ENCODE measurements at regions not wholly inside any gene's neighbourhood (a gene's known extent, or its start where the extent isn't known, plus 50 kb on each side); places are given as distances from the start of the nearest gene placed in this dataset.

DNA sequence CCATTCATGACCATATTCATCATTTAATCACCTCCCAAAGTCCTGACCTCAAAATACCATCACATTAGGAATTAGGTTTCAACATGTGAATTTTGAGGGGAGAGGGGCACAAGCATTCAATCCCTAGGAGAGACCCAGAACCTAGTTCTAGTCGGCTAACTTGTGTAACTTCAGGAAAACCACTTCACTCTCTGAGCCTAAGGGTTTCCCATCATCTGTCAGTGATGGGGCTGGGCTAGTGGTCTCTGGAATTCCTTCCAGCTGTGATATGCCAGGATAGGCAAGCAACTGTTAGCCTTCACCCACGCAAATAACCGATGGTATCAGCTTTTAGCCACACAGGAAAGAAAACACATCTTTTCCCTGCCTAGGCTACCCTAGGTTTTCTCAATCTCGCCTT lies 52.5 kb upstream of the MEX3C start:
- Histone ChIP-seq H3K9ac (replicated peaks in 1 of 4; ENCODE audit: extremely low read depth in 1 of 4, low read depth in 3 of 4, low read length in 3 of 4) (no peak overlapping the region), H2BK12ac (ENCODE audit: low read depth, low read length) (no peak overlapping the region), H3K27me3 (replicated peaks in 1 of 4; ENCODE audit: control insufficient read depth in 3 of 4, extremely low read depth in 1 of 4, insufficient read depth in 3 of 4, low read length in 3 of 4) (no peaks in the 10 kb centered on the region), H2BK15ac (ENCODE audit: low read length) (no peak overlapping the region), H4K8ac (ENCODE audit: extremely low read depth, insufficient read depth, low read length) (no peak overlapping the region), H3K9me3 (ENCODE audit: insufficient read depth in 2 of 2, low read depth in 1 of 2, low read length in 1 of 2) (no peaks in the 10 kb centered on the region), H2BK120ac (replicated peaks; ENCODE audit: low read depth, low read length) (no peak overlapping the region), H2AFZ (ENCODE audit: low read length) (0 out of 2 replicates have a peak overlapping the region, but pooled peaks have one; percentile 48), H3K23ac (ENCODE audit: insufficient read length) (no peak overlapping the region), H3K14ac (ENCODE audit: insufficient read length) (no peak overlapping the region), H3K27ac (ENCODE audit: low read depth, low read length) (no peak overlapping the region), H3K56ac (replicated peaks; ENCODE audit: insufficient read length, low read depth, low read length) (no peak overlapping the region), H2BK5ac (ENCODE audit: low read depth, low read length) (no peak overlapping the region), H3K4me1 (replicated peaks in 1 of 4; ENCODE audit: control insufficient read depth in 3 of 4, insufficient read depth in 4 of 4, low read length in 3 of 4) (peaks cover 0 to 7% (median 0%) of the 10 kb centered on the region in 4 experiments; a peak in 1 of 7 replicates), H3K4me3 (ENCODE audit: extremely low read depth in 1 of 4, insufficient read depth in 2 of 4, low read depth in 3 of 4, low read length in 4 of 4) (no peak overlapping the region), H3K79me2 (ENCODE audit: control insufficient read depth in 1 of 2, insufficient read depth in 2 of 2, low read length in 2 of 2) (no peaks in the 10 kb centered on the region), H3K4ac (replicated peaks; ENCODE audit: insufficient read length, low read depth, low read length) (no peak overlapping the region), H3K4me2 (ENCODE audit: insufficient read depth in 1 of 2, low read depth in 2 of 2, low read length in 2 of 2) (no peak overlapping the region), H3K18ac (ENCODE audit: extremely low read depth, low read length) (no peak overlapping the region; the same call in 1 of the 2 replicates), H3K36me3 (ENCODE audit: control insufficient read depth in 2 of 4, insufficient read depth in 4 of 4, low read length in 3 of 4) (no peaks in the 10 kb centered on the region), H3K23me2 (ENCODE audit: low read depth, low read length) (no peaks in the 10 kb centered on the region), H2BK20ac (ENCODE audit: low read length) (no peak overlapping the region), H2AK5ac (ENCODE audit: low read depth, low read length) (no peak overlapping the region), H3K79me1 (ENCODE audit: low read depth, low read length) (no peaks in the 10 kb centered on the region), H4K91ac (replicated peaks; ENCODE audit: insufficient read length, low read length) (no peak overlapping the region), H4K20me1 (replicated peaks in 1 of 2; ENCODE audit: control insufficient read depth in 1 of 2, insufficient read depth in 2 of 2, low read length in 2 of 2) (no peaks in the 10 kb centered on the region), H4K5ac (ENCODE audit: insufficient read length, low read depth, low read length) (no peak overlapping the region)
- ChIA-PET POLR2A (ENCODE audit: partially characterized antibody) (interaction anchor here (2.0 kb wide), 1 partner anchor 55 kb away, joined by 6 read pairs; no protein-coding TSS in a partner anchor), CTCF (ENCODE audit: partially characterized antibody) (interaction anchor here (0.7 to 1.4 kb wide), 2 partner anchors 114 to 140 kb away, joined by 3 to 4 read pairs; no protein-coding TSS in a partner anchor)
- WGBS, 2 experiments (ENCODE audit: extremely low coverage in 1 of 2, insufficient coverage in 1 of 2, insufficient read length in 1 of 2, insufficient replicate concordance in 2 of 2, low coverage in 1 of 2, low lambda C conversion rate in 2 of 2, missing lambda C conversion rate in 1 of 2), result 93% methylated on average over 4 of the region's 4 CpGs; no CpG with 5 or more reads in 1 of the 2 experiments
- DNase-seq (ENCODE audit: low read depth in 1 of 2, low spot score in 2 of 2), result no peak
- no peak for TF ChIP-seq SP1 (IDR thresholded peaks at IDR 0.05; ENCODE audit: low read depth, low read length)
- 0 out of 2 replicates have a peak, but pooled peaks have one; percentile 33 for TF ChIP-seq TEAD4 (IDR thresholded peaks at IDR 0.05; ENCODE audit: low read depth, low read length)
- FAIRE-seq, result no peak
